ENCODE measurements at regions not wholly inside any gene's neighbourhood (a gene's known extent, or its start where the extent isn't known, plus 50 kb on each side); places are given as distances from the start of the nearest gene placed in this dataset.

DNA sequence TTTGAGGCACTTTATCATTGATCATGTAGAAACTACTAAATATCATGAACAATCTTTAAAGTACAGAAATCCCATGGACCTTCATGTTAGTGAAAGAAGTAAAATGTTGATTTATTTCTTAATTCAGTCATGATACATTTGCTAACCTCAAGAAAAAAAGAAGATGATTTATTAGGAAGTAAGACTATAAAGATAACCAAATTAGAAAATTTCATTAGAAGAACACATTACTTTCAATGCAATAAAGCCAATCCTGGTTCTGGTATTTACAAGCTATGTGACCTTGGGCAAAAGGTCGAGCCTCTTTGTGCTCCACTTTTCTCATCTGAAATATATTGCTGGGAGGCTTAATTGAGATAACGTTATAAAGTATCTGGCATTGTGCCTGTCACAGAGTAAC lies 365.0 kb downstream of the KIF20B start:
- POLR2A ChIA-PET: no interaction called here
- CTCF ChIA-PET (ENCODE audit: low intra/inter-chr PET ratio, low total read pairs): no interaction called here
- no peaks in the 10 kb centered on the region for H4K20me1 ChIP-seq (ENCODE audit: insufficient read depth, low read length)
- no peaks in the 10 kb centered on the region for H3K79me2 ChIP-seq (ENCODE audit: insufficient read depth, low read length)
- intact Hi-C loops (cut with micrococcal nuclease; ENCODE audit: unreplicated experiment): no loop called here
- no peak for FAIRE-seq
- H3K9ac ChIP-seq (ENCODE audit: insufficient read depth, low read depth, low read length): no peak overlapping the region
- H3K4me1 ChIP-seq (ENCODE audit: insufficient read depth, low read length): no peaks in the 10 kb centered on the region
- TF ChIP-seq ESRRA (CRISPR knock-in tag; IDR thresholded peaks at IDR 0.05; ENCODE audit: low read depth): no peak
- TF ChIP-seq ZNF138 (CRISPR knock-in tag; IDR thresholded peaks at IDR 0.05; ENCODE audit: low read depth): no peak
- no peak for TF ChIP-seq PHB2 (IDR thresholded peaks at IDR 0.05; ENCODE audit: partially characterized antibody)
- TF ChIP-seq ZNF749 (CRISPR knock-in tag; IDR thresholded peaks at IDR 0.05; ENCODE audit: borderline replicate concordance): no peak
- TF ChIP-seq KDM5A (IDR thresholded peaks at IDR 0.05; ENCODE audit: borderline replicate concordance, low read length): no peak
- TF ChIP-seq, protein P1, sequence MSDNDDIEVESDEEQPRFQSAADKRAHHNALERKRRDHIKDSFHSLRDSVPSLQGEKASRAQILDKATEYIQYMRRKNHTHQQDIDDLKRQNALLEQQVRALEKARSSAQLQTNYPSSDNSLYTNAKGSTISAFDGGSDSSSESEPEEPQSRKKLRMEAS (IDR thresholded peaks at IDR 0.05): no peak
- TF ChIP-seq, protein P2, sequence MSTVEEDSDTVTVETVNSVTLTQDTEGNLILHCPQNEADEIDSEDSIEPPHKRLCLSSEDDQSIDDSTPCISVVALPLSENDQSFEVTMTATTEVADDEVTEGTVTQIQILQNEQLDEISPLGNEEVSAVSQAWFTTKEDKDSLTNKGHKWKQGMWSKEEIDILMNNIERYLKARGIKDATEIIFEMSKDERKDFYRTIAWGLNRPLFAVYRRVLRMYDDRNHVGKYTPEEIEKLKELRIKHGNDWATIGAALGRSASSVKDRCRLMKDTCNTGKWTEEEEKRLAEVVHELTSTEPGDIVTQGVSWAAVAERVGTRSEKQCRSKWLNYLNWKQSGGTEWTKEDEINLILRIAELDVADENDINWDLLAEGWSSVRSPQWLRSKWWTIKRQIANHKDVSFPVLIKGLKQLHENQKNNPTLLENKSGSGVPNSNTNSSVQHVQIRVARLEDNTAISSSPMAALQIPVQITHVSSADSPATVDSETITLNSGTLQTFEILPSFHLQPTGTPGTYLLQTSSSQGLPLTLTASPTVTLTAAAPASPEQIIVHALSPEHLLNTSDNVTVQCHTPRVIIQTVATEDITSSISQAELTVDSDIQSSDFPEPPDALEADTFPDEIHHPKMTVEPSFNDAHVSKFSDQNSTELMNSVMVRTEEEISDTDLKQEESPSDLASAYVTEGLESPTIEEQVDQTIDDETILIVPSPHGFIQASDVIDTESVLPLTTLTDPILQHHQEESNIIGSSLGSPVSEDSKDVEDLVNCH (CRISPR knock-in tag; IDR thresholded peaks at IDR 0.05): no peak
- TF ChIP-seq ZBTB20 (CRISPR knock-in tag; IDR thresholded peaks at IDR 0.05; ENCODE audit: borderline replicate concordance, low read depth): no peak
- no peak for TF ChIP-seq KDM4B (CRISPR knock-in tag; IDR thresholded peaks at IDR 0.05)
- TF ChIP-seq SAP130 (CRISPR knock-in tag; IDR thresholded peaks at IDR 0.05; ENCODE audit: low read depth): no peak
- TF ChIP-seq, protein P3, sequence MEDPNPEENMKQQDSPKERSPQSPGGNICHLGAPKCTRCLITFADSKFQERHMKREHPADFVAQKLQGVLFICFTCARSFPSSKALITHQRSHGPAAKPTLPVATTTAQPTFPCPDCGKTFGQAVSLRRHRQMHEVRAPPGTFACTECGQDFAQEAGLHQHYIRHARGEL (CRISPR knock-in tag; IDR thresholded peaks at IDR 0.05): no peak
- TF ChIP-seq U2AF1 (optimal IDR thresholded peaks at IDR 0.05; ENCODE audit: low read depth, low read length): no peak
- TF ChIP-seq ATRX (CRISPR knock-in tag; IDR thresholded peaks at IDR 0.05; ENCODE audit: borderline replicate concordance): no peak
- TF ChIP-seq RBFOX2 (IDR thresholded peaks at IDR 0.05; ENCODE audit: low read depth, low read length): no peak
- TF ChIP-seq KLF12 (CRISPR knock-in tag; IDR thresholded peaks at IDR 0.05; ENCODE audit: borderline replicate concordance): no peak
- TF ChIP-seq ADNP (CRISPR knock-in tag; IDR thresholded peaks at IDR 0.05): no peak
- TF ChIP-seq GATAD1 (CRISPR knock-in tag; IDR thresholded peaks at IDR 0.05): no peak
- H3K36me3 ChIP-seq (replicated peaks in 1 of 2; ENCODE audit: control insufficient read depth in 1 of 2, insufficient read depth in 2 of 2, low read length in 2 of 2): no peaks in the 10 kb centered on the region
- no peaks in the 10 kb centered on the region for H3K9me3 ChIP-seq (ENCODE audit: low read length)
- no peak overlapping the region for H3K4me2 ChIP-seq (ENCODE audit: low read depth, low read length)
- no peak for DNase-seq (ENCODE audit: low spot score)
- H3K27me3 ChIP-seq (ENCODE audit: control insufficient read depth in 1 of 2, insufficient read depth in 2 of 2, low read length in 2 of 2): no peaks in the 10 kb centered on the region
- BruUV-seq (replicated peaks): no TSS peak
- in situ Hi-C loops (cut with HindIII; ENCODE audit: extremely low pct_ligation_motif_present, low pct_unique_long_range_greater_than_20kb): no loop called here
- no peak for ATAC-seq
- no peak overlapping the region for H2AFZ ChIP-seq (ENCODE audit: low read length)
- H3K4me3 ChIP-seq (replicated peaks in 1 of 3; ENCODE audit: insufficient read depth in 1 of 3, low read depth in 2 of 3, low read length in 3 of 3): no peak overlapping the region
- no peak overlapping the region for H3K27ac ChIP-seq (ENCODE audit: extremely low read length, insufficient read depth, low read length)
- WGBS (ENCODE audit: low lambda C conversion rate): 7% methylated on average over 2 of the region's 2 CpGs

Data from HepG2 (cell line).